Prostate gland (tissue), 2 donors: ENCODE measurements at regions not wholly inside any gene's neighbourhood (a gene's known extent, or its start where the extent isn't known, plus 50 kb on each side); places are given as distances from the start of the nearest gene placed in this dataset.

Experiments
- DNase-seq: peaks from one replicate; pipeline ENCODE4 v3.0.0-alpha.2; 2019; ENCODE audit warnings: low spot score
- H3K27ac ChIP-seq, 2 donors: fragments of 200-600 bp; sonication (generic); 2 replicates each; pipeline ENCODE4 v1.5.1; 2017 to 2019
- H3K27me3 ChIP-seq: fragments of 200-600 bp; sonication (generic); replicated peaks from 2 replicates; pipeline ENCODE4 v1.5.1; 2019; ENCODE audit not compliant: insufficient read depth
- H3K36me3 ChIP-seq, 2 donors: fragments of 200-600 bp; sonication (generic); 1 replicate in 1 of 2; 2 replicates in 1 of 2; pipeline versions ENCODE4 v1.5.1 to v1.8.1; 2017 to 2019
- H3K4me1 ChIP-seq: fragments of 200-600 bp; sonication (generic); replicated peaks from 2 replicates; pipeline ENCODE4 v1.5.1; 2019
- H3K4me3 ChIP-seq, 2 donors: fragments of 200-600 bp; sonication (generic); 2 replicates each; pipeline ENCODE4 v1.5.1; 2017 to 2019
- H3K9me3 ChIP-seq: fragments of 200-600 bp; sonication (generic); 2 replicates; pipeline ENCODE4 v1.5.1; 2017
- POLR2A ChIP-seq: fragments of 450-650 bp; IDR thresholded peaks from one replicate; pipeline ENCODE4 v1.6.1; 2016; ENCODE audit warnings: antibody characterized with exemption, mild to moderate bottlenecking
- POLR2AphosphoS5 ChIP-seq: sonication (generic); formaldehyde crosslinking; IDR thresholded peaks from one replicate; pipeline ENCODE4 v1.6.1; 2017; ENCODE audit warnings: antibody characterized with exemption
- WGBS: methylation state at CpG from one replicate; pipeline ENCODE4 v1.1.5; 2018; 5-methylcytosine and 5-hydroxymethylcytosine counted together
- intact Hi-C: fragments of 100-400 bp; cut with DNase I; formaldehyde crosslinking; loops from one replicate; pipeline ENCODE4 v1.14.2; 2022
- TF ChIP-seq, protein P1 (sequence below), 4 experiments: fragments of 200-600 bp in 2 of 4; fragments of 450-650 bp in 2 of 4; sonication (generic) in 2 of 4; IDR thresholded peaks; 1 replicate in 3 of 4; 2 replicates in 1 of 4; pipeline ENCODE4 v1.5.1; 2016 to 2019; ENCODE audit warnings: antibody characterized with exemption in 4 of 4, mild to moderate bottlenecking in 2 of 4, moderate library complexity in 2 of 4

DNA sequence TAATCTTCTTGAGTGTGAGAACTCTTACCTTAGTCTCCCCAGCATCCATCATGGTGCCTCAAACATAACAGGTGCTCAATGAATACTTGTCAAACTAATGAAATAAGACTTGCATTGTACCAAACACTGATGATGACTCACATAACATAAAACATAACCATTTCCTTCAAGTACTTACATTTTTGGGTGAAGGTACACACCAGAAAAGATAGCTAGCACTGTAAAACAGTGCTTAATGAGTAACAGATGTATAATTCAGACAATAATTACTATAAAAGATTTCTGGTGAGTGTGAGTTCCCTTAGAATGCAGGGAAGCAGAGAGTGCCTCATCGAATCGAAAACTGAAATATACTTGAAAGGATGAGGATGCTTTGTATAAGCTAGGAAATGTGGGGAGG is 70.1 kb upstream of the HCCS start:
- intact Hi-C loops: no loop called here
- Histone ChIP-seq H3K4me3 (no peak overlapping the region), H3K4me1 (no peaks in the 10 kb centered on the region), H3K9me3 (no peaks in the 10 kb centered on the region), H3K36me3 (no peaks in the 10 kb centered on the region), H3K27ac (no peak overlapping the region), H3K27me3 (no peaks in the 10 kb centered on the region)
- DNase-seq: no peak
- TF ChIP-seq POLR2AphosphoS5: no peak
- no peak for TF ChIP-seq POLR2A
- TF ChIP-seq, protein P1, sequence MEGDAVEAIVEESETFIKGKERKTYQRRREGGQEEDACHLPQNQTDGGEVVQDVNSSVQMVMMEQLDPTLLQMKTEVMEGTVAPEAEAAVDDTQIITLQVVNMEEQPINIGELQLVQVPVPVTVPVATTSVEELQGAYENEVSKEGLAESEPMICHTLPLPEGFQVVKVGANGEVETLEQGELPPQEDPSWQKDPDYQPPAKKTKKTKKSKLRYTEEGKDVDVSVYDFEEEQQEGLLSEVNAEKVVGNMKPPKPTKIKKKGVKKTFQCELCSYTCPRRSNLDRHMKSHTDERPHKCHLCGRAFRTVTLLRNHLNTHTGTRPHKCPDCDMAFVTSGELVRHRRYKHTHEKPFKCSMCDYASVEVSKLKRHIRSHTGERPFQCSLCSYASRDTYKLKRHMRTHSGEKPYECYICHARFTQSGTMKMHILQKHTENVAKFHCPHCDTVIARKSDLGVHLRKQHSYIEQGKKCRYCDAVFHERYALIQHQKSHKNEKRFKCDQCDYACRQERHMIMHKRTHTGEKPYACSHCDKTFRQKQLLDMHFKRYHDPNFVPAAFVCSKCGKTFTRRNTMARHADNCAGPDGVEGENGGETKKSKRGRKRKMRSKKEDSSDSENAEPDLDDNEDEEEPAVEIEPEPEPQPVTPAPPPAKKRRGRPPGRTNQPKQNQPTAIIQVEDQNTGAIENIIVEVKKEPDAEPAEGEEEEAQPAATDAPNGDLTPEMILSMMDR (IDR thresholded peaks at IDR 0.05): no peak
- WGBS: 54% methylated on average over 2 of the region's 2 CpGs

DNA sequence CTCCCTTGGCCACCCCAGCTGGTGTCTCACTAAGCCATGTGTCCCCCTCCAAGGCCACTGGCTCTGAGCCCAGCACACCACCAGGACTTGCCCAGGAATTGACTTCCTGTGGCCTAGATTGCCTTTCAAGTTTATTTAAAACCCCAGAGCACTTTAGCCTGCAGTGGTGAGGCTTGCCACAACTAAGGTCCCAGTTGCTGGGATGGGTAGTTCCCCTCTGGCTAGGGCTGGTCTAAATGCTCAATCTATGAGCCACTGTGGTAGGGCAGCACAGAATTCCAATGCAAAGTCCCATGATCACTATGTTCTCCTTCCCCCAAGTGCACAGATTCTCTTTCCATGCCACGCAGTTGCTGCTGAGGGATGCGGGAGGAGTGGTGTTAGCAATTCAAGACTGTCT is 61.1 kb upstream of the HCCS start:
- Histone ChIP-seq H3K27ac (no peak overlapping the region), H3K36me3 (no peaks in the 10 kb centered on the region), H3K4me3 (no peak overlapping the region), H3K4me1 (no peaks in the 10 kb centered on the region), H3K27me3 (no peaks in the 10 kb centered on the region), H3K9me3 (no peaks in the 10 kb centered on the region)
- TF ChIP-seq POLR2A (no peak), POLR2AphosphoS5 (no peak)
- TF ChIP-seq, protein P1 (IDR thresholded peaks at IDR 0.05): no peak
- WGBS: no CpG with 5 or more reads among the region's 2 CpGs
- DNase-seq: no peak
- intact Hi-C loops: no loop called here

DNA sequence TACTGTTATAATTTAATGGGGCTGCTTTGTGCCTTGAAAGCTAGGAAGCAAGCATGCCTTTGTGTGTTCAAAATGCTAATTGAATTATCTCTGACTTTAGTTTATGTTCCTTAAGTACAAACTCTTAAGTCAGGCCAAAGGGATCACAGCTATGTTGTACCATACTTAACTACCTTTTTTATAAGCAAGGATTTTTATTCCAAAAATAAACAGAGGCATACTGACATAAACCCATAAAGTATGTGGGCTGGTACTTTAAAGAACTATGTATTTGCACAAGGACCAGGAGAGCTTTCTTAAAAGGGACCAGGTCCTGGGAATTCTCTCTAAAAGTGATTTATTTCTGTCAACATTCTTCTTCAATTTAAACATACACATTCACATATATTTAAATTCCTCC is 57.8 kb upstream of the HCCS start:
- no peaks in the 10 kb centered on the region for H3K36me3 ChIP-seq
- no peak for DNase-seq
- H3K4me1 ChIP-seq: no peaks in the 10 kb centered on the region
- no peak overlapping the region for H3K4me3 ChIP-seq
- no peak overlapping the region for H3K27ac ChIP-seq
- H3K27me3 ChIP-seq: no peaks in the 10 kb centered on the region
- no peaks in the 10 kb centered on the region for H3K9me3 ChIP-seq
- intact Hi-C loops: no loop called here
- TF ChIP-seq POLR2A (no peak), POLR2AphosphoS5 (no peak)
- TF ChIP-seq, protein P1 (IDR thresholded peaks at IDR 0.05): no peak

DNA sequence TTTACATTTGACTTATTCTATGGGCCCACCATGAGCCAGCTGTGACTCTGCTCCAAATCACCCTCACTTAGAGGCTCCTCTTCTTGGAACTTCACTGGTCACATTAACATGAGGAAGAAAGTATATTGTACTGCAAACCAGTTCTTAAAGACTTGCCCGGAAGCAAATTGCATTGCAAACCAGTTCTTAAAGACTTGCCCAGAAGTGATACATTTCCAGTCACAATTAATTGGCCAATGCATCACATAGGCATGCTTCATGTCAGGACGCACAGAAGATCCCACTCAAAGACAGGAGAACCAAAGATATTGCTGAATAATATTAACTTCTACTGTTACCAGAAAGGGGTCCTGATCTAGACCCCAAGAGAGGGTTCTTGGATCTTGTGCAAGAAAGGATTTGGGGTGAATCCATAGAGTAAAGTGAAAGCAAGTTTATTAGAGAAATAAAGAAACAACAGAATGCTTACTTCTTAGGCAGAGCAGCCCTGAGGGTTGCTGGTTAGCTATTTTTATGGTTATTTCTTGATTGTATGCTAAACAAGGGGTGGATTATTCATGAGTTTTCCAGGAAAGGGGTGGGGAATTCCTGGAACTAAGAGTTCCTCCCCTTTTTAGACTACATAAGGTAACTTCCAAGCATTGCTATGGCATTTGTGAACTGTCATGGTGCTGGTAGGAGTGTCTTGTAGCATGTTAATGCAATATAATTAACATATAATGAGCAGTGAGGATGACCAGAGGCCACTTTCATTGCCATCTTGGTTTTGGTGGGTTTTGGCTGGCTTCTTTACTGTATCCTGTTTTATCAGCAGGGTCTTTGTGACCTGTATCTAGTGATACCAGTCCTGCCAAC is 54.6 kb upstream of the HCCS start:
- intact Hi-C loops: no loop called here
- no peak for DNase-seq
- 100% methylated on average over 2 of the region's 2 CpGs for WGBS
- H3K4me3 ChIP-seq: no peak overlapping the region
- H3K36me3 ChIP-seq: no peaks in the 10 kb centered on the region
- no peak overlapping the region for H3K27ac ChIP-seq
- no peaks in the 10 kb centered on the region for H3K27me3 ChIP-seq
- no peaks in the 10 kb centered on the region for H3K4me1 ChIP-seq
- TF ChIP-seq, protein P1 (IDR thresholded peaks at IDR 0.05): no peak
- no peaks in the 10 kb centered on the region for H3K9me3 ChIP-seq

DNA sequence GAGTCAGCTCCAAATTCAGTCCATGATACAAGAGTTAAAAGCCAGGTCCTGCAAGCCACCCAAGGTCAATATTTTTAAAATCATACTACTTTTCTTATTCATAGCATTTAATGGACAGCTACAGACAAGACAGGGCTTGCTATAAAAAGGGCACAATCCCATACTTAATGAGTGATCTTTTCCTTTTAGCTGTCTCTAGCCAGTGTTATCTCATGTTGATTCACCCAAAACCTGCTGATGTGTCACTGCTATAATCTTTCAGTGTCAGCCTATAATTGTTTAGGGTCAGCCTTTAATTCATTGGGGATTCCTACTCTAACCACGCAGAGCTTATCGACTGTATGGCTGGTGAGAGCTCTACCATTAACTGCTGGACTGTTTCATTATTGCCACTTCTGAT is 51.2 kb upstream of the HCCS start:
- H3K36me3 ChIP-seq: no peaks in the 10 kb centered on the region
- H3K4me3 ChIP-seq: no peak overlapping the region
- no peak for DNase-seq
- WGBS: 91% methylated on average over 2 of the region's 2 CpGs
- no peaks in the 10 kb centered on the region for H3K27me3 ChIP-seq
- H3K4me1 ChIP-seq: no peaks in the 10 kb centered on the region
- TF ChIP-seq POLR2A: no peak
- no peak for TF ChIP-seq POLR2AphosphoS5
- TF ChIP-seq, protein P1 (IDR thresholded peaks at IDR 0.05): no peak
- no peak overlapping the region for H3K27ac ChIP-seq
- H3K9me3 ChIP-seq: no peaks in the 10 kb centered on the region
- intact Hi-C loops: no loop called here
